ENCODE measurements at regions not wholly inside any gene's neighbourhood (a gene's known extent, or its start where the extent isn't known, plus 50 kb on each side); places are given as distances from the start of the nearest gene placed in this dataset.
"Not testable (repeated sequence)": the region's sequence is repeated elsewhere in the genome, so short reads cannot be mapped to it uniquely, and the experiment has no call there.

DNA sequence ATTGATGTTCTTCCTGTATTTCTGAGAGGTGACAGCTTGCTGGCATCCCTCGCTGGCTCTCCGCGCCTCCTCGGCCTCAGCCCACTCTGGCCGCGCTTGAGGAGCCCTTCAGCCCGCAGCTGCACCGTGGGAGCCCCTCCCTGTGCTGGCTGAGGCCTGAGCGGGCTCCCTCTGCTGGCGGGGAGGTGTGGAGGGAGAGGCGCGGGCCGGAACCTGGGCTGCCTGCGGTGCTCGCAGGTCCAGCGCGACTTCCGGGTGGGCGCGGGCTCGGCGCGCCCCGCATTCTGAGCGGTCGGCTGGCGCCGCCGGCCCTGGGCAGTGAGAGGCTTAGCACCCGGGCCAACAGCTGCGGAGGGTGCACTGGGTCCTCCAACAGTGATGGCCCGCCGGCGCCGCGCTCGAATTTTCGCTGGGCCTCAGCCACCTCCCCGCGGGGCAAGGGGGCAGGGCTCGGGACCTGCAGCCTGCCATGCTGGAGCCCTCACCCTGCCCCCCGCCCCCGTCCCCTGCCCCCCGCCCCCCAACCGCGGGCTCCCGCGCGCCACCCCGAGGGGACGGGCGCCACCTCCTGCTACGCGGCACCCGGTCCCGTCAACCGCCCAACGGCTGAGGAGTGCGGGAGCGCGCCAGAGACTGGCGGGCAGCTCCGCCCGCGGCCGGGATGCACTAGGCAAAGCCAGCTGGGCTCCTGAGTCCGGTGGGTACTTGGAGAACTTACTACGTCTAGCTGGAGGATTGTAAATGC is 1353.4 kb upstream of the CDH18 start:
- TF ChIP-seq, protein P1, sequence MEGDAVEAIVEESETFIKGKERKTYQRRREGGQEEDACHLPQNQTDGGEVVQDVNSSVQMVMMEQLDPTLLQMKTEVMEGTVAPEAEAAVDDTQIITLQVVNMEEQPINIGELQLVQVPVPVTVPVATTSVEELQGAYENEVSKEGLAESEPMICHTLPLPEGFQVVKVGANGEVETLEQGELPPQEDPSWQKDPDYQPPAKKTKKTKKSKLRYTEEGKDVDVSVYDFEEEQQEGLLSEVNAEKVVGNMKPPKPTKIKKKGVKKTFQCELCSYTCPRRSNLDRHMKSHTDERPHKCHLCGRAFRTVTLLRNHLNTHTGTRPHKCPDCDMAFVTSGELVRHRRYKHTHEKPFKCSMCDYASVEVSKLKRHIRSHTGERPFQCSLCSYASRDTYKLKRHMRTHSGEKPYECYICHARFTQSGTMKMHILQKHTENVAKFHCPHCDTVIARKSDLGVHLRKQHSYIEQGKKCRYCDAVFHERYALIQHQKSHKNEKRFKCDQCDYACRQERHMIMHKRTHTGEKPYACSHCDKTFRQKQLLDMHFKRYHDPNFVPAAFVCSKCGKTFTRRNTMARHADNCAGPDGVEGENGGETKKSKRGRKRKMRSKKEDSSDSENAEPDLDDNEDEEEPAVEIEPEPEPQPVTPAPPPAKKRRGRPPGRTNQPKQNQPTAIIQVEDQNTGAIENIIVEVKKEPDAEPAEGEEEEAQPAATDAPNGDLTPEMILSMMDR (IDR thresholded peaks at IDR 0.05; ENCODE audit: insufficient read depth, low read depth, low read length): not testable (repeated sequence)
- TF ChIP-seq EZH2 (IDR thresholded peaks at IDR 0.05; ENCODE audit: insufficient read depth, low read length): not testable (repeated sequence)
